ENCODE measurements at regions not wholly inside any gene's neighbourhood (a gene's known extent, or its start where the extent isn't known, plus 50 kb on each side); places are given as distances from the start of the nearest gene placed in this dataset.

DNA sequence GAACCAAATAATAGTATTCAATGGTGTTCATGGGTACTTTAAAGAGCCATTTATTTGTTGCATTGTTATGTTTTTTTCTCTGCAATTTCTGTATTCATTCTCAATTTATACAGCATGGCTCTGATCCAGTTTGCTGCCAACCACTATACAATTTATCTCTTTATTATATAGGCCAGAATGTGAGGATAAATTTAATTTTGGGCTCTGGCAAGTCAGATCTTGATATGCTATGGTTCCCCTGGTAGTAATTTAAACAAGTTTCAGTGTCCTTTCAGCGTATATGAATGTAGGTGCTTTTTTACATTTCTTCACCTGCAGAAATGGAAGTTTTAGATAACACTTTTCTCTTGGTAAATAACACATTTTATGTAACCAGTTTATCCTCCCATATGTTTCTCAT, 1118.0 kb upstream of the SEMA6A start:
- TF ChIP-seq, protein P1, sequence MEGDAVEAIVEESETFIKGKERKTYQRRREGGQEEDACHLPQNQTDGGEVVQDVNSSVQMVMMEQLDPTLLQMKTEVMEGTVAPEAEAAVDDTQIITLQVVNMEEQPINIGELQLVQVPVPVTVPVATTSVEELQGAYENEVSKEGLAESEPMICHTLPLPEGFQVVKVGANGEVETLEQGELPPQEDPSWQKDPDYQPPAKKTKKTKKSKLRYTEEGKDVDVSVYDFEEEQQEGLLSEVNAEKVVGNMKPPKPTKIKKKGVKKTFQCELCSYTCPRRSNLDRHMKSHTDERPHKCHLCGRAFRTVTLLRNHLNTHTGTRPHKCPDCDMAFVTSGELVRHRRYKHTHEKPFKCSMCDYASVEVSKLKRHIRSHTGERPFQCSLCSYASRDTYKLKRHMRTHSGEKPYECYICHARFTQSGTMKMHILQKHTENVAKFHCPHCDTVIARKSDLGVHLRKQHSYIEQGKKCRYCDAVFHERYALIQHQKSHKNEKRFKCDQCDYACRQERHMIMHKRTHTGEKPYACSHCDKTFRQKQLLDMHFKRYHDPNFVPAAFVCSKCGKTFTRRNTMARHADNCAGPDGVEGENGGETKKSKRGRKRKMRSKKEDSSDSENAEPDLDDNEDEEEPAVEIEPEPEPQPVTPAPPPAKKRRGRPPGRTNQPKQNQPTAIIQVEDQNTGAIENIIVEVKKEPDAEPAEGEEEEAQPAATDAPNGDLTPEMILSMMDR (conservative IDR thresholded peaks at IDR 0.05; ENCODE audit: low read length), result no peak
- no peak for TF ChIP-seq EZH2phosphoT487 (IDR thresholded peaks at IDR 0.05; ENCODE audit: borderline replicate concordance, low read depth, low read length)
